ENCODE measurements at regions not wholly inside any gene's neighbourhood (a gene's known extent, or its start where the extent isn't known, plus 50 kb on each side); places are given as distances from the start of the nearest gene placed in this dataset.
A peak's percentile ranks its signal among the peaks of the same experiment; 100 is the strongest.

DNA sequence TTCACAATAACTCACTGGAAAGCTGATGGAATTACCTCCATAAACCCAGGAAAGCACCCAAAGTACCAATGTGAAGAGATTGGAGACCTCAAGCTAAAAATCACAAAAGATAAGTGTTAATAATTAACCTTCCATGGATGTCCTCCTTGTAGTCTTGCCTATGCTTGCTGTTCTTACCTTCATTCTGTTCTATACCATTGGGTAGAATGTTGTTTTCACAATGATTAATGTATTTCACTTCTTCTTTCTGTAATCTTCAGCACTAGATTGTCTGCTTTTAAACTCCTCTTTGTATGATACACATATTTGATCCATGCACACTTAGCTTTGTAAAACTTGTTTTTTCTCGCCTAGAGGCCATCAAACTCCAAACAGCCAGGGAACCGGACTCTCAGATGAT, 570.3 kb downstream of the RAPGEF2 start:
- no peak for DNase-seq
- Histone ChIP-seq H3K27me3 (ENCODE audit: low read length) (no peaks in the 10 kb centered on the region), H4K20me1 (ENCODE audit: insufficient read depth, low read depth, low read length) (no peaks in the 10 kb centered on the region), H3K9me2 (replicated peaks; ENCODE audit: insufficient read depth, low read length) (no peaks in the 10 kb centered on the region), H3K4me1 (ENCODE audit: low read length) (no peaks in the 10 kb centered on the region), H3K79me2 (ENCODE audit: low read length) (no peaks in the 10 kb centered on the region), H3K4me2 (ENCODE audit: low read depth, low read length, poor library complexity, severe bottlenecking) (no peak overlapping the region), H3K27ac (ENCODE audit: low read length) (no peak overlapping the region), H3K9ac (ENCODE audit: low read length) (no peak overlapping the region), H3K4me3 (ENCODE audit: low read length) (no peak overlapping the region), H2AFZ (ENCODE audit: low read length) (no peak overlapping the region), H3K9me3 (ENCODE audit: low read length) (peaks cover 48% of the 10 kb centered on the region), H3K36me3 (ENCODE audit: insufficient read depth, low read length) (no peaks in the 10 kb centered on the region)

DNA sequence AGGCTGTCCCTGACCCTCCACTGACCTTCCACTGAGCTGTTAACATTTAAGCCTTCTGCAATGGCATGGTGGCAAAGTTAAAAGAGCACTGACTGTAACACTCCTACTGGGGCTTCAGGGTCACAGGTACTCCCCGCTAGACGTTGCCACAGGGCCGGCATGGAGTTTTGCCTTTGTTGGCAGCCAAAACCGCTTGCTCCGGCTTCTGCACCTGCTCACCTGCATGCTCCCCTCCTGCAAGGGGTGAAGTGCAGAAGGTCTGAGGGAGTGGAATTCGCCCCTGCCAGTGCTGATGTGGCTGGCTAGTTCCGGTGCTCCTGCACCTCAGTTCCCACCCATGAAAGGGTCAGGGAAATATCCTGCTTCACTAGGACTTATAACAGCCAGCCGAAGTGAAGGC, 571.4 kb downstream of the RAPGEF2 start:
- Histone ChIP-seq H2AFZ (ENCODE audit: low read length) (no peak overlapping the region), H4K20me1 (ENCODE audit: insufficient read depth, low read depth, low read length) (no peaks in the 10 kb centered on the region), H3K9ac (ENCODE audit: low read length) (no peak overlapping the region), H3K9me3 (ENCODE audit: low read length) (peaks cover 51% of the 10 kb centered on the region), H3K4me3 (ENCODE audit: low read length) (no peak overlapping the region), H3K79me2 (ENCODE audit: low read length) (no peaks in the 10 kb centered on the region), H3K36me3 (ENCODE audit: insufficient read depth, low read length) (no peaks in the 10 kb centered on the region), H3K4me2 (ENCODE audit: low read depth, low read length, poor library complexity, severe bottlenecking) (no peak overlapping the region), H3K4me1 (ENCODE audit: low read length) (no peaks in the 10 kb centered on the region), H3K9me2 (replicated peaks; ENCODE audit: insufficient read depth, low read length) (no peaks in the 10 kb centered on the region), H3K27me3 (ENCODE audit: low read length) (no peaks in the 10 kb centered on the region), H3K27ac (ENCODE audit: low read length) (no peak overlapping the region)
- no peak for DNase-seq

DNA sequence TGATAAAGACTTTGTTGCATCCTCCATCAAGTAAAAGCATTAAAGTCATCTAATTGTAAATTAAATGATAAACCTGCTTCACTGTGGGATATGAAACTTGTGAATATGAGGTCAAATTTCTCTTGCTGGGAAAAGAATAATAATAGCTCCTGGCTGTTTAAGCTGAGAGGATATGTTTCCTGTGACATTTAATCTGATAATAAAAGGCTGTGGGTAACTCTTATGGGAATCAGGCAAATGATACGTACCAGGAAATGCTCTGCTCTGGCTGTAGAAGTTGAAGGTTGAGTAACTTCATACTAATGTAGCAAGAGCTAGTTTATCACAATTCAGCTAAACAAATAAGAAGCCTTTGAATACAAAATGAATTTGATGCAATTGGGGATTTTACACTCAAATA, 574.6 kb downstream of the RAPGEF2 start:
- Histone ChIP-seq H3K27ac (ENCODE audit: low read length) (no peak overlapping the region), H3K4me3 (ENCODE audit: low read length) (no peak overlapping the region), H3K79me2 (ENCODE audit: low read length) (no peaks in the 10 kb centered on the region), H3K4me1 (ENCODE audit: low read length) (no peaks in the 10 kb centered on the region), H3K36me3 (ENCODE audit: insufficient read depth, low read length) (no peaks in the 10 kb centered on the region), H3K4me2 (ENCODE audit: low read depth, low read length, poor library complexity, severe bottlenecking) (no peak overlapping the region), H3K27me3 (ENCODE audit: low read length) (no peaks in the 10 kb centered on the region), H2AFZ (ENCODE audit: low read length) (no peak overlapping the region), H3K9me3 (ENCODE audit: low read length) (peaks cover 47% of the 10 kb centered on the region), H3K9me2 (replicated peaks; ENCODE audit: insufficient read depth, low read length) (no peaks in the 10 kb centered on the region), H3K9ac (ENCODE audit: low read length) (no peak overlapping the region), H4K20me1 (ENCODE audit: insufficient read depth, low read depth, low read length) (no peaks in the 10 kb centered on the region)
- DNase-seq, result no peak

DNA sequence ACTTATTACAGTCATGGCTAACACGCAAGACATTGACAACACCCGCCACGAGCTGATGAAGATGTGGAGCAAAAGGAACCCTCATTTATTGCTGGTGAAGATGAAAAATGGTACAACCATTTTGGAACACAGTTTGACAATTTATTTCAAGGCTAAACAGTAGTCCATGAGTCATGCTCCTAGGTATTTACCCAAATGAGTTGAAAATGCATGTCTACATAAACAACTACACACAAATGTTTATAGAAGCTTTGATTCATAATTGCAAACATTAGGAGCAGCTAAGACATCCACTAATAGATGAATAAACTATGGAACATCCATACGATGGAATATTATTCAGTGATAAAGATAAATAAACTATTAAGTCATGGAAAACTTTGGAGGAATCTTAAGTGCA, 580.1 kb downstream of the RAPGEF2 start:
- no peaks in the 10 kb centered on the region for H3K27me3 ChIP-seq (ENCODE audit: low read length)
- no peak for DNase-seq
- H3K27ac ChIP-seq (ENCODE audit: low read length), result no peak overlapping the region
- no peak overlapping the region for H3K4me2 ChIP-seq (ENCODE audit: low read depth, low read length, poor library complexity, severe bottlenecking)
- H4K20me1 ChIP-seq (ENCODE audit: insufficient read depth, low read depth, low read length), result no peaks in the 10 kb centered on the region
- peaks cover 57% of the 10 kb centered on the region for H3K9me3 ChIP-seq (ENCODE audit: low read length)
- no peaks in the 10 kb centered on the region for H3K36me3 ChIP-seq (ENCODE audit: insufficient read depth, low read length)
- H3K4me1 ChIP-seq (ENCODE audit: low read length), result no peaks in the 10 kb centered on the region
- H3K9ac ChIP-seq (ENCODE audit: low read length), result no peak overlapping the region
- H2AFZ ChIP-seq (ENCODE audit: low read length), result no peak overlapping the region
- H3K9me2 ChIP-seq (replicated peaks; ENCODE audit: insufficient read depth, low read length), result no peaks in the 10 kb centered on the region
- no peaks in the 10 kb centered on the region for H3K79me2 ChIP-seq (ENCODE audit: low read length)
- no peak overlapping the region for H3K4me3 ChIP-seq (ENCODE audit: low read length)

DNA sequence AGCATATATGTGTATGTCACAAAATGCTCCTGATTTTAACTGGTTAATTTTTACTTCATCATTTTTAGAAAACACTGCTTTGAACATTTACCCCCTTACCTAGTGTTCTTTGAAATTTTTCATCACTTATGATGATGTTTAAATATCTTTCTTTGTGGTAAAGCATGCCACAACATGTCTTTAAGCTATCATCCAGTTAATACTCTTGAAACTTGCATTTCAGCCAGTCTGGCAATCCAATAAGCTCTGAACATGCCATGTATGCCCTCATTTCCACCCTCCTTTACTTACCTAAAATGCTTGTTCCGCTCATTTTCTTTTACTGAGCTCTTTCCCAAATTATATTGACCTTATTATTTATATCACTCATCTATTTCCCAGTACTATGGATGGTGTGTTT, 581.2 kb downstream of the RAPGEF2 start:
- no peak overlapping the region for H3K4me2 ChIP-seq (ENCODE audit: low read depth, low read length, poor library complexity, severe bottlenecking)
- H3K9me2 ChIP-seq (replicated peaks; ENCODE audit: insufficient read depth, low read length), result no peaks in the 10 kb centered on the region
- H3K27me3 ChIP-seq (ENCODE audit: low read length), result no peaks in the 10 kb centered on the region
- no peak for DNase-seq
- H3K9me3 ChIP-seq (ENCODE audit: low read length), result peaks cover 58% of the 10 kb centered on the region
- no peaks in the 10 kb centered on the region for H4K20me1 ChIP-seq (ENCODE audit: insufficient read depth, low read depth, low read length)
- H3K79me2 ChIP-seq (ENCODE audit: low read length), result no peaks in the 10 kb centered on the region
- H3K27ac ChIP-seq (ENCODE audit: low read length), result no peak overlapping the region
- no peak overlapping the region for H3K4me3 ChIP-seq (ENCODE audit: low read length)
- H3K9ac ChIP-seq (ENCODE audit: low read length), result no peak overlapping the region
- H3K4me1 ChIP-seq (ENCODE audit: low read length), result no peaks in the 10 kb centered on the region
- no peaks in the 10 kb centered on the region for H3K36me3 ChIP-seq (ENCODE audit: insufficient read depth, low read length)
- H2AFZ ChIP-seq (ENCODE audit: low read length), result no peak overlapping the region

DNA sequence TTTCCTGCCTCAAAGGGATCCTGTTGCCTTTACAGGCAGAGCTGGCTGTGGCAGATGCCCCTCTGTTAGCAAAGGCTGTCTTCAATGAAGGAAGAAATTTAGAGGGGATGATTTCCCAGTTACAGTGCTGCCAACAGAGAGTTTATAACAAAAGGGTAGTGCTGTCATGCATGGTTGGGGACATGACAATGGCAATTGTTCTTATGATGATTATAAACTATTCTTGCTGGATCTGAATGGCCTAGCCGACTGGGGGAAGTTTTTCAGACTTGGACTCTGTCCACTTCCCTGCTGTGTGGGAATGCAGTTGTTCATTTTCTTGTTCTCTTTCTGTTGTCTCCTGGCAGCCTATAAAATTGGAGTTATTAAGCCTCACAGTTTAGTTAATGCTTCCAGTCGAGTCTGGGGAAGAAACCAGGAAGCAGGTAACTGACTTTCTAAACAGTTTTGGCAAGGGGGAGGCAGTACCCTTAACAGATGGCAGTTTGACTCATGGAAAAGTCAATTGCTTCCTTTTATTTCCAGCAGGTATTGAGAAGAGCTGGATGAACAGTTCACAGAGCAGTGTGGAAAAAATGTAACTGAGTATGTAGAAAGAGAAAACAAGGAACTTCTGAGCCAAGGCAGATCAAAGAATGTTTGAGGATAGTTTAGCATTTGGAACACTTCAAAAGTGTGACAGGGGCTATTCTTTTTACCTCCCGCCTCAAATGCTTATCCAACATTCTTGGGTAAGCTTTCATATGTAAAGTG, 582.6 kb downstream of the RAPGEF2 start:
- Histone ChIP-seq H4K20me1 (ENCODE audit: insufficient read depth, low read depth, low read length) (no peaks in the 10 kb centered on the region), H3K27ac (ENCODE audit: low read length) (no peak overlapping the region), H3K9me3 (ENCODE audit: low read length) (peaks cover 51% of the 10 kb centered on the region), H3K4me1 (ENCODE audit: low read length) (no peaks in the 10 kb centered on the region), H3K36me3 (ENCODE audit: insufficient read depth, low read length) (no peaks in the 10 kb centered on the region), H3K9me2 (replicated peaks; ENCODE audit: insufficient read depth, low read length) (no peaks in the 10 kb centered on the region), H2AFZ (ENCODE audit: low read length) (peak overlapping the region; percentile 3; the same call in 1 of the 2 replicates), H3K9ac (ENCODE audit: low read length) (no peak overlapping the region), H3K4me2 (ENCODE audit: low read depth, low read length, poor library complexity, severe bottlenecking) (no peak overlapping the region), H3K4me3 (ENCODE audit: low read length) (no peak overlapping the region), H3K27me3 (ENCODE audit: low read length) (no peaks in the 10 kb centered on the region), H3K79me2 (ENCODE audit: low read length) (no peaks in the 10 kb centered on the region)
- no peak for DNase-seq

DNA sequence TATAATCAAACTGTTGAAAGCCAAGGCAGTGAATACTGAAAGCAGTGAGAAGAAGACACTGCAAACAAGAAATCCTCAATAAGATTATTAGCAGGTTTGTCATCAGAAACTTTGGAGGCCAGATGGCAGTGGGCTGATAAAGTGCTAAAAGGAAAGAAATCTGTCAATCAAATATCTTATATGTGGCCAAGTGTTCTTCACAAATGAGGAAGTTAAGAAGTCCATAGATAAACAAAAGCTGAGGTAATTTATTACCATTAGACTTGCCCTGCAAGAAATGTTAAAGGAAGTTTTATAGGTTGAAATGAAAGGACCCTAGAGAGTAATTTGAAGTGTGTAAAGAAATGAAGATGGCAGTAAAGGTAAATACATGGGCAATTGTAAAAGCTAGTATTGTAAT, 586.6 kb downstream of the RAPGEF2 start:
- H3K9me2 ChIP-seq (replicated peaks; ENCODE audit: insufficient read depth, low read length), result no peaks in the 10 kb centered on the region
- no peaks in the 10 kb centered on the region for H3K27me3 ChIP-seq (ENCODE audit: low read length)
- no peaks in the 10 kb centered on the region for H3K36me3 ChIP-seq (ENCODE audit: insufficient read depth, low read length)
- DNase-seq, result no peak
- H3K9ac ChIP-seq (ENCODE audit: low read length), result no peak overlapping the region
- no peaks in the 10 kb centered on the region for H3K79me2 ChIP-seq (ENCODE audit: low read length)
- no peak overlapping the region for H3K27ac ChIP-seq (ENCODE audit: low read length)
- H3K4me1 ChIP-seq (ENCODE audit: low read length), result no peaks in the 10 kb centered on the region
- H4K20me1 ChIP-seq (ENCODE audit: insufficient read depth, low read depth, low read length), result no peaks in the 10 kb centered on the region
- no peak overlapping the region for H3K4me2 ChIP-seq (ENCODE audit: low read depth, low read length, poor library complexity, severe bottlenecking)
- no peak overlapping the region for H3K4me3 ChIP-seq (ENCODE audit: low read length)
- peaks cover 67% of the 10 kb centered on the region for H3K9me3 ChIP-seq (ENCODE audit: low read length)
- H2AFZ ChIP-seq (ENCODE audit: low read length), result no peak overlapping the region

DNA sequence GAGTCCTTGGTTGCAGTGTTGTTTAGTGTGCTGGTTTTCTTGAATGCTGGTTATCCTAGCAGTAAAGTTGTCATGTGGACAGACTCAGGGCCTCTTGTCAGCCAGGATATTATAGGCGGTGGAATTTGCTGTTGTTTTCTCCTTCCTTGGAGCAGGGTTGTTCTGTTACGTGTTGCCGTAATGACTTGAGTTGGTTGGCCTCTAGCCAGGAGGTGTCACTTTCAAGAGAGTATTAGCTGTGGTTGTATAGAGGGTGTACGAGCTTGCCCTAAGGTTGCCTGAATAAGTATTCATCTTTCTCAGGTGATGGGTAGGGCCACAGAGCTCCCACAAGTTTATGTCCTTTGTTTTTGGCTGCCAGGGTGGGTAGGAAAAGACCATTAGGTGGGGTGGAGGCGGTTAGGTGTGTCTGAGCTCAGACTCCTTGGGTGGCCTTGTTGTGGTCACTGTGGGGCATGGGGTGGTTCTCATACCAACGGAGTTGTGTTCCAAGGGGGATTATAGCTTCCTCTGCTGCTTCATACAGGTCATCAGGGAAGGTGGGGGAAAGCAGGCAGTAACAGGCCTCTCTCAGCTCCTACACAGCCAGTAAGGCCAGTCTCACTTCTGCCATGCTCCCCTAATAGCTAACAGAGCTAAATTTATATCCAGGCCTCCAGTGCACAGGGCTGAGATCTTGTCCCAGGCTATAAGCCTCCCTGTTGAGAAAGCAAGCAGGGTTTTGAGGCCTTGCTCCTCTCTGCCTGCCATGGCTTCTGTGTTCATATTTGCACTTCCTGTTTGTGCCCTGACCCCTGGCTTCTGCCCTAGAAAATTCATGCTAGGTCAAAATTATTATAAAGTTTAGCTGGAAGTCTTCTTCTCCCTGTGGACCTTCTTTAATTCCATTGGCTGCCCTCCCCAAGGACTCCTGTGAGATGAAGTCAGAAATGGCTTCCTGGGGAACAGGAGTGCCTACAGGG, 594.7 kb downstream of the RAPGEF2 start:
- Histone ChIP-seq H4K20me1 (ENCODE audit: insufficient read depth, low read depth, low read length) (no peaks in the 10 kb centered on the region), H3K9me3 (ENCODE audit: low read length) (peaks cover 63% of the 10 kb centered on the region), H3K79me2 (ENCODE audit: low read length) (no peaks in the 10 kb centered on the region), H3K9ac (ENCODE audit: low read length) (no peak overlapping the region), H3K4me3 (ENCODE audit: low read length) (no peak overlapping the region), H3K27ac (ENCODE audit: low read length) (no peak overlapping the region), H3K9me2 (replicated peaks; ENCODE audit: insufficient read depth, low read length) (no peaks in the 10 kb centered on the region), H3K27me3 (ENCODE audit: low read length) (no peaks in the 10 kb centered on the region), H3K36me3 (ENCODE audit: insufficient read depth, low read length) (no peaks in the 10 kb centered on the region), H2AFZ (ENCODE audit: low read length) (no peak overlapping the region), H3K4me1 (ENCODE audit: low read length) (no peaks in the 10 kb centered on the region), H3K4me2 (ENCODE audit: low read depth, low read length, poor library complexity, severe bottlenecking) (no peak overlapping the region)
- DNase-seq, result no peak

Measured in Karpas-422 (cell line).